HEK293 (cell line): ENCODE measurements at regions not wholly inside any gene's neighbourhood (a gene's known extent, or its start where the extent isn't known, plus 50 kb on each side); places are given as distances from the start of the nearest gene placed in this dataset.

Experiments used
- CTCF ChIA-PET: fragments of 350-600 bp; formaldehyde crosslinking; extraction: SDS; loops from one replicate; lab custom pipeline; 2021; ENCODE audit warnings: antibody characterized with exemption; lab: Yijun Ruan, JAX
- POLR2A ChIA-PET: fragments of 300-600 bp; formaldehyde crosslinking; extraction: SDS; loops from one replicate; lab custom pipeline; 2020; ENCODE audit warnings: antibody characterized with exemption, inconsistent platforms; lab: Yijun Ruan, JAX
- H3K27ac ChIP-seq: fragments of 200-500 bp; sonication (Bioruptor generic); 2 replicates; pipeline ENCODE4 v1.5.1; 2014; ENCODE audit warnings: low read depth, low read length, control low read depth, inconsistent platforms; ENCODE audit errors: extremely low read depth
- H3K36me3 ChIP-seq, 2 experiments: fragments of 200-500 bp in 1 of 2; sonication (Bioruptor generic) in 1 of 2; 1 replicate in 1 of 2; 2 replicates in 1 of 2; pipeline ENCODE4 v1.5.1; 2014 to 2017; ENCODE audit warnings: inconsistent platforms in 2 of 2, low read length in 2 of 2; ENCODE audit not compliant: control insufficient read depth in 2 of 2, insufficient read depth in 1 of 2
- H3K4me1 ChIP-seq: fragments of 200-500 bp; sonication (Bioruptor generic); 2 replicates; pipeline ENCODE4 v1.5.1; 2014; ENCODE audit warnings: mild to moderate bottlenecking, low read length, inconsistent platforms; ENCODE audit not compliant: control insufficient read depth, insufficient read depth
- H3K4me3 ChIP-seq: 2 replicates; pipeline ENCODE4 v1.5.1; 2011; ENCODE audit warnings: low read depth, mild to moderate bottlenecking, control low read depth, low read length, moderate library complexity
- H3K9me3 ChIP-seq: fragments of 200-500 bp; sonication (Bioruptor generic); 2 replicates; pipeline ENCODE4 v1.5.1; 2014; ENCODE audit warnings: low read depth, low read length, inconsistent platforms; ENCODE audit not compliant: control insufficient read depth, insufficient read depth
- GLIS1 ChIP-seq: fragments of 450-650 bp; formaldehyde crosslinking; IDR thresholded peaks from 2 replicates; pipeline ENCODE4 v1.5.1; 2016; ENCODE audit warnings: missing biosample characterization, missing genetic modification characterization
- KLF7 ChIP-seq: fragments of 450-650 bp; formaldehyde crosslinking; IDR thresholded peaks from 2 replicates; pipeline ENCODE4 v1.5.1; 2016; ENCODE audit warnings: missing biosample characterization, missing genetic modification characterization, borderline replicate concordance
- SP2 ChIP-seq: fragments of 450-650 bp; formaldehyde crosslinking; IDR thresholded peaks from 2 replicates; pipeline ENCODE4 v1.5.1; 2016; ENCODE audit warnings: missing biosample characterization, missing genetic modification characterization
- ZFHX2 ChIP-seq: fragments of 450-650 bp; formaldehyde crosslinking; conservative IDR thresholded peaks from 2 replicates; pipeline ENCODE4 v1.5.1; 2016; ENCODE audit warnings: missing biosample characterization, missing genetic modification characterization
- ZNF146 ChIP-seq: fragments of 450-650 bp; formaldehyde crosslinking; IDR thresholded peaks from 2 replicates; pipeline ENCODE4 v1.5.1; 2016; ENCODE audit warnings: missing biosample characterization, missing genetic modification characterization
- ZNF19 ChIP-seq: fragments of 450-650 bp; formaldehyde crosslinking; IDR thresholded peaks from 2 replicates; pipeline ENCODE4; 2016; ENCODE audit warnings: missing biosample characterization, missing genetic modification characterization, low read depth
- ZNF211 ChIP-seq: fragments of 450-650 bp; formaldehyde crosslinking; IDR thresholded peaks from 2 replicates; pipeline ENCODE4 v1.5.1; 2016; ENCODE audit warnings: low read depth, missing biosample characterization, missing genetic modification characterization
- ZNF23 ChIP-seq: fragments of 450-650 bp; formaldehyde crosslinking; IDR thresholded peaks from 2 replicates; pipeline ENCODE4 v1.5.1; 2016; ENCODE audit warnings: missing biosample characterization, missing genetic modification characterization, borderline replicate concordance
- ZNF48 ChIP-seq: fragments of 450-650 bp; formaldehyde crosslinking; IDR thresholded peaks from 2 replicates; pipeline ENCODE4 v1.5.1; 2016; ENCODE audit warnings: missing biosample characterization, missing genetic modification characterization
- ZNF549 ChIP-seq: fragments of 450-650 bp; IDR thresholded peaks from 2 replicates; pipeline ENCODE4 v1.5.1; 2018; ENCODE audit warnings: missing biosample characterization, missing genetic modification characterization, mild to moderate bottlenecking, inconsistent platforms, moderate library complexity
- ZNF555 ChIP-seq: fragments of 450-650 bp; formaldehyde crosslinking; conservative IDR thresholded peaks from 2 replicates; pipeline ENCODE4 v1.5.1; 2017; ENCODE audit warnings: missing biosample characterization, mild to moderate bottlenecking, missing genetic modification characterization, inconsistent platforms
- ZNF768 ChIP-seq: fragments of 450-650 bp; formaldehyde crosslinking; IDR thresholded peaks from 2 replicates; pipeline ENCODE4 v1.5.1; 2018; ENCODE audit warnings: missing biosample characterization, mild to moderate bottlenecking, missing genetic modification characterization
- ZNF791 ChIP-seq: fragments of 450-650 bp; formaldehyde crosslinking; IDR thresholded peaks from 2 replicates; pipeline ENCODE4 v1.5.1; 2016; ENCODE audit warnings: missing biosample characterization, missing genetic modification characterization
- TF ChIP-seq, protein P1 (sequence below): fragments of 450-650 bp; formaldehyde crosslinking; IDR thresholded peaks from 2 replicates; pipeline ENCODE4 v1.5.1; 2016; ENCODE audit warnings: missing biosample characterization, missing genetic modification characterization, borderline replicate concordance
- TF ChIP-seq, protein P2 (sequence below): fragments of 450-650 bp; formaldehyde crosslinking; IDR thresholded peaks from 2 replicates; pipeline ENCODE4 v1.5.1; 2016; ENCODE audit warnings: missing biosample characterization, missing genetic modification characterization
- TF ChIP-seq, protein P3 (sequence below): fragments of 450-650 bp; formaldehyde crosslinking; IDR thresholded peaks from 2 replicates; pipeline ENCODE4 v1.5.1; 2016; ENCODE audit warnings: missing biosample characterization, missing genetic modification characterization
- TF ChIP-seq, protein P4 (sequence below): fragments of 450-650 bp; formaldehyde crosslinking; IDR thresholded peaks from 2 replicates; pipeline ENCODE4 v1.5.1; 2016; ENCODE audit warnings: missing biosample characterization, missing genetic modification characterization

DNA sequence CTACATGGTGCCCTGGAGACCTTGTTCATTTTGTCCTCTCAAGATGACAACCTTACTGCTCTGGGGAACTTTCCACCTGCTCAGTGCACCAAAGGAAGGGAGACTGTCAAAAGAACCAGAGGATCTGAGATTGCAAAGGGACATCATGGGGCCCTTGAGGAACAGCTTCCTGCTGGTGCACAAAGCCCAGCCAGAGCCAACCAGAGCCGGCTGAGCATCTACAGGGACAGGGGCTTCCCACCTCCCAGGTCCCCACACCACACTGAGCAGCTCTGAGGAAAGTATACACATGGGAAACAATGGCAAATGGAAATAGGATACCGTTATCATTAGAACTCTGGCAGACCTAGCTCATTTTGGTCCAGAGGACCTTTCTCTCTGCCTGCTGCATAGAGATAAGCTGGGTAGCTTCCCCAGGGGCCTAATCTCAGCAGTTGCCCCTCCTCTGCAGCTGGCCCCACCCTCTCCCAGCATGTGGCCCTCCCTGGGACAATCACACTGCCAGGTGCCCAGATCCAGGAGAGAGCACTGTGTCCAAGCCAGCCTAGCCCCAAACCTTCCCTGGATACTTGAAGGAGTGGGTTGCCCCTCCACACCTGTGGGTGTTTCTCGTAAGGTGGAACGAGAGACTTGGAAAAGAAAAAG lies 123.4 kb upstream of the PRR20G start (continued):
- TF ChIP-seq, protein P1, sequence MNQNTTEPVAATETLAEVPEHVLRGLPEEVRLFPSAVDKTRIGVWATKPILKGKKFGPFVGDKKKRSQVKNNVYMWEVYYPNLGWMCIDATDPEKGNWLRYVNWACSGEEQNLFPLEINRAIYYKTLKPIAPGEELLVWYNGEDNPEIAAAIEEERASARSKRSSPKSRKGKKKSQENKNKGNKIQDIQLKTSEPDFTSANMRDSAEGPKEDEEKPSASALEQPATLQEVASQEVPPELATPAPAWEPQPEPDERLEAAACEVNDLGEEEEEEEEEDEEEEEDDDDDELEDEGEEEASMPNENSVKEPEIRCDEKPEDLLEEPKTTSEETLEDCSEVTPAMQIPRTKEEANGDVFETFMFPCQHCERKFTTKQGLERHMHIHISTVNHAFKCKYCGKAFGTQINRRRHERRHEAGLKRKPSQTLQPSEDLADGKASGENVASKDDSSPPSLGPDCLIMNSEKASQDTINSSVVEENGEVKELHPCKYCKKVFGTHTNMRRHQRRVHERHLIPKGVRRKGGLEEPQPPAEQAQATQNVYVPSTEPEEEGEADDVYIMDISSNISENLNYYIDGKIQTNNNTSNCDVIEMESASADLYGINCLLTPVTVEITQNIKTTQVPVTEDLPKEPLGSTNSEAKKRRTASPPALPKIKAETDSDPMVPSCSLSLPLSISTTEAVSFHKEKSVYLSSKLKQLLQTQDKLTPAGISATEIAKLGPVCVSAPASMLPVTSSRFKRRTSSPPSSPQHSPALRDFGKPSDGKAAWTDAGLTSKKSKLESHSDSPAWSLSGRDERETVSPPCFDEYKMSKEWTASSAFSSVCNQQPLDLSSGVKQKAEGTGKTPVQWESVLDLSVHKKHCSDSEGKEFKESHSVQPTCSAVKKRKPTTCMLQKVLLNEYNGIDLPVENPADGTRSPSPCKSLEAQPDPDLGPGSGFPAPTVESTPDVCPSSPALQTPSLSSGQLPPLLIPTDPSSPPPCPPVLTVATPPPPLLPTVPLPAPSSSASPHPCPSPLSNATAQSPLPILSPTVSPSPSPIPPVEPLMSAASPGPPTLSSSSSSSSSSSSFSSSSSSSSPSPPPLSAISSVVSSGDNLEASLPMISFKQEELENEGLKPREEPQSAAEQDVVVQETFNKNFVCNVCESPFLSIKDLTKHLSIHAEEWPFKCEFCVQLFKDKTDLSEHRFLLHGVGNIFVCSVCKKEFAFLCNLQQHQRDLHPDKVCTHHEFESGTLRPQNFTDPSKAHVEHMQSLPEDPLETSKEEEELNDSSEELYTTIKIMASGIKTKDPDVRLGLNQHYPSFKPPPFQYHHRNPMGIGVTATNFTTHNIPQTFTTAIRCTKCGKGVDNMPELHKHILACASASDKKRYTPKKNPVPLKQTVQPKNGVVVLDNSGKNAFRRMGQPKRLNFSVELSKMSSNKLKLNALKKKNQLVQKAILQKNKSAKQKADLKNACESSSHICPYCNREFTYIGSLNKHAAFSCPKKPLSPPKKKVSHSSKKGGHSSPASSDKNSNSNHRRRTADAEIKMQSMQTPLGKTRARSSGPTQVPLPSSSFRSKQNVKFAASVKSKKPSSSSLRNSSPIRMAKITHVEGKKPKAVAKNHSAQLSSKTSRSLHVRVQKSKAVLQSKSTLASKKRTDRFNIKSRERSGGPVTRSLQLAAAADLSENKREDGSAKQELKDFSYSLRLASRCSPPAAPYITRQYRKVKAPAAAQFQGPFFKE (tag by site-specific recombination): no peak
- TF ChIP-seq ZNF555 (tag by site-specific recombination): no peak

DNA sequence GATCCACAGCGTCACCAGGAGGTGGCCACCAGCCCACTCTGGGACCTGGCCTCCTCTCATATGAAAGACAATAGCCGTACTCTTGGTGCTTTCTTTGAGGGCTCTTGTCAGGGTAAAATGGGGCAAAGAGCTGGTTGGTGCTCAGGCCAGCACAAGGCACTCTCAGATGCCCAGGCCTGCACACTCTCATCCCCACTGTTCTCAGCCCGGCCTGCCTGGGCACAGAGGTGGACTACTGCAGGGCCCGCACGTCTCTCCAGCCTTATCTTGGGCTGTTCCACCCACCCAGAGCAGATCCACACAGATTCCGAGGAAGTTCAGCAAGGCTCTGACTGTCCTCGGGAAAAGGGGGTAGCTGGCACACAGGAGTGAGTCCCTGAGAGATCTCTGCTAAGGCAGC lies 122.8 kb upstream of the PRR20G start:
- H3K9me3 ChIP-seq: no peaks in the 10 kb centered on the region
- H3K36me3 ChIP-seq: no peaks in the 10 kb centered on the region
- H3K4me3 ChIP-seq: no peak overlapping the region
- ChIA-PET CTCF (interaction anchor here (0.5 kb wide), 1 partner anchor 13 kb away, joined by 4 read pairs; no protein-coding TSS in a partner anchor), POLR2A (no interaction called here)
- TF ChIP-seq ZFHX2: no peak
- no peak for TF ChIP-seq GLIS1 (tag by site-specific recombination)
- TF ChIP-seq ZNF549 (tag by site-specific recombination): no peak
- no peak for TF ChIP-seq ZNF146 (tag by site-specific recombination)
- no peak for TF ChIP-seq ZNF211 (tag by site-specific recombination)
- no peak for TF ChIP-seq SP2 (tag by site-specific recombination)
- TF ChIP-seq, protein P2, sequence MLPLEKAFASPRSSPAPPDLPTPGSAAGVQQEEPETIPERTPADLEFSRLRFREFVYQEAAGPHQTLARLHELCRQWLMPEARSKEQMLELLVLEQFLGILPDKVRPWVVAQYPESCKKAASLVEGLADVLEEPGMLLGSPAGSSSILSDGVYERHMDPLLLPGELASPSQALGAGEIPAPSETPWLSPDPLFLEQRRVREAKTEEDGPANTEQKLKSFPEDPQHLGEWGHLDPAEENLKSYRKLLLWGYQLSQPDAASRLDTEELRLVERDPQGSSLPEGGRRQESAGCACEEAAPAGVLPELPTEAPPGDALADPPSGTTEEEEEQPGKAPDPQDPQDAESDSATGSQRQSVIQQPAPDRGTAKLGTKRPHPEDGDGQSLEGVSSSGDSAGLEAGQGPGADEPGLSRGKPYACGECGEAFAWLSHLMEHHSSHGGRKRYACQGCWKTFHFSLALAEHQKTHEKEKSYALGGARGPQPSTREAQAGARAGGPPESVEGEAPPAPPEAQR (tag by site-specific recombination): no peak
- TF ChIP-seq ZNF19 (tag by site-specific recombination): no peak
- TF ChIP-seq ZNF48: no peak
- TF ChIP-seq KLF7: no peak
- TF ChIP-seq, protein P3, sequence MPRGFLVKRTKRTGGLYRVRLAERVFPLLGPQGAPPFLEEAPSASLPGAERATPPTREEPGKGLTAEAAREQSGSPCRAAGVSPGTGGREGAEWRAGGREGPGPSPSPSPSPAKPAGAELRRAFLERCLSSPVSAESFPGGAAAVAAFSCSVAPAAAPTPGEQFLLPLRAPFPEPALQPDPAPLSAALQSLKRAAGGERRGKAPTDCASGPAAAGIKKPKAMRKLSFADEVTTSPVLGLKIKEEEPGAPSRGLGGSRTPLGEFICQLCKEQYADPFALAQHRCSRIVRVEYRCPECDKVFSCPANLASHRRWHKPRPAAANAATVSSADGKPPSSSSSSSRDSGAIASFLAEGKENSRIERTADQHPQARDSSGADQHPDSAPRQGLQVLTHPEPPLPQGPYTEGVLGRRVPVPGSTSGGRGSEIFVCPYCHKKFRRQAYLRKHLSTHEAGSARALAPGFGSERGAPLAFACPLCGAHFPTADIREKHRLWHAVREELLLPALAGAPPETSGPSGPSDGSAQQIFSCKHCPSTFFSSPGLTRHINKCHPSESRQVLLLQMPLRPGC (tag by site-specific recombination): no peak
- no peak for TF ChIP-seq ZNF23 (tag by site-specific recombination)
- TF ChIP-seq ZNF791 (tag by site-specific recombination): no peak
- no peak for TF ChIP-seq ZNF768
- TF ChIP-seq, protein P4, sequence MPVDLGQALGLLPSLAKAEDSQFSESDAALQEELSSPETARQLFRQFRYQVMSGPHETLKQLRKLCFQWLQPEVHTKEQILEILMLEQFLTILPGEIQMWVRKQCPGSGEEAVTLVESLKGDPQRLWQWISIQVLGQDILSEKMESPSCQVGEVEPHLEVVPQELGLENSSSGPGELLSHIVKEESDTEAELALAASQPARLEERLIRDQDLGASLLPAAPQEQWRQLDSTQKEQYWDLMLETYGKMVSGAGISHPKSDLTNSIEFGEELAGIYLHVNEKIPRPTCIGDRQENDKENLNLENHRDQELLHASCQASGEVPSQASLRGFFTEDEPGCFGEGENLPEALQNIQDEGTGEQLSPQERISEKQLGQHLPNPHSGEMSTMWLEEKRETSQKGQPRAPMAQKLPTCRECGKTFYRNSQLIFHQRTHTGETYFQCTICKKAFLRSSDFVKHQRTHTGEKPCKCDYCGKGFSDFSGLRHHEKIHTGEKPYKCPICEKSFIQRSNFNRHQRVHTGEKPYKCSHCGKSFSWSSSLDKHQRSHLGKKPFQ: no peak
- no peak overlapping the region for H3K27ac ChIP-seq
- no peaks in the 10 kb centered on the region for H3K4me1 ChIP-seq
